GM18511 (cell line): ENCODE measurements at regions not wholly inside any gene's neighbourhood (a gene's known extent, or its start where the extent isn't known, plus 50 kb on each side); places are given as distances from the start of the nearest gene placed in this dataset.

ENCODE experiments used
- ATAC-seq: cut with Tn5 transposase; IDR thresholded peaks from one replicate; pipeline ENCODE4 v1.9.1; 2021; ENCODE audit warnings: mild to moderate bottlenecking, moderate library complexity; ENCODE audit not compliant: unreplicated experiment

GRCh38 chr10:4775808-4776207 lies 50.2 kb upstream of the AKR1E2 start:
- ATAC-seq, result no peak

GRCh38 chr10:4772202-4772570 lies 53.8 kb upstream of the AKR1E2 start:
- ATAC-seq, result no peak

GRCh38 chr10:4771554-4772201 lies 54.3 kb upstream of the AKR1E2 start:
- ATAC-seq, result no peak

GRCh38 chr10:4770801-4771553 lies 55.0 kb upstream of the AKR1E2 start:
- ATAC-seq, result no peak

- no peak for ATAC-seq
Measured at GRCh38 chr10:4768416-4768815, 57.6 kb upstream of the AKR1E2 start.

GRCh38 chr10:4767033-4767814 lies 58.8 kb upstream of the AKR1E2 start:
- ATAC-seq, result no peak

- no peak for ATAC-seq
Measured at GRCh38 chr10:4766454-4766853, 59.6 kb upstream of the AKR1E2 start.

- no peak for ATAC-seq
Measured at GRCh38 chr10:4765428-4765827, 60.6 kb upstream of the AKR1E2 start.

GRCh38 chr10:4763960-4764428 lies 62.0 kb upstream of the AKR1E2 start:
- no peak for ATAC-seq

- ATAC-seq, result no peak
Measured at GRCh38 chr10:4763513-4763912, 62.5 kb upstream of the AKR1E2 start.

GRCh38 chr10:4758256-4758655 lies 67.8 kb upstream of the AKR1E2 start:
- ATAC-seq, result no peak

GRCh38 chr10:4755286-4755989 lies 70.6 kb upstream of the AKR1E2 start:
- no peak for ATAC-seq

- no peak for ATAC-seq
Measured at GRCh38 chr10:4754143-4754542, 71.9 kb upstream of the AKR1E2 start.

- ATAC-seq, result no peak
Measured at GRCh38 chr10:4751211-4751610, 74.8 kb upstream of the AKR1E2 start.

GRCh38 chr10:4749271-4749574 lies 76.8 kb upstream of the AKR1E2 start:
- no peak for ATAC-seq

- no peak for ATAC-seq
Measured at GRCh38 chr10:4748491-4749270, 77.3 kb upstream of the AKR1E2 start.

GRCh38 chr10:4742217-4742616 lies 83.8 kb upstream of the AKR1E2 start:
- no peak for ATAC-seq

- no peak for ATAC-seq
Measured at GRCh38 chr10:4740471-4740870, 85.5 kb upstream of the AKR1E2 start.

GRCh38 chr10:4736608-4737007 lies 89.4 kb upstream of the AKR1E2 start:
- ATAC-seq, result no peak

GRCh38 chr10:4736183-4736582 lies 89.8 kb upstream of the AKR1E2 start:
- no peak for ATAC-seq

GRCh38 chr10:4733843-4734224 lies 92.2 kb upstream of the AKR1E2 start:
- no peak for ATAC-seq
